ENCODE measurements at regions not wholly inside any gene's neighbourhood (a gene's known extent, or its start where the extent isn't known, plus 50 kb on each side); places are given as distances from the start of the nearest gene placed in this dataset.
"Not testable (repeated sequence)": the region's sequence is repeated elsewhere in the genome, so short reads cannot be mapped to it uniquely, and the experiment has no call there.

- in situ Hi-C loops (cut with MboI; ENCODE audit: low pct_unique_long_range_greater_than_20kb, low sequenced_read_pairs, unreplicated experiment), result no loop called here
- TF ChIP-seq, protein P1, sequence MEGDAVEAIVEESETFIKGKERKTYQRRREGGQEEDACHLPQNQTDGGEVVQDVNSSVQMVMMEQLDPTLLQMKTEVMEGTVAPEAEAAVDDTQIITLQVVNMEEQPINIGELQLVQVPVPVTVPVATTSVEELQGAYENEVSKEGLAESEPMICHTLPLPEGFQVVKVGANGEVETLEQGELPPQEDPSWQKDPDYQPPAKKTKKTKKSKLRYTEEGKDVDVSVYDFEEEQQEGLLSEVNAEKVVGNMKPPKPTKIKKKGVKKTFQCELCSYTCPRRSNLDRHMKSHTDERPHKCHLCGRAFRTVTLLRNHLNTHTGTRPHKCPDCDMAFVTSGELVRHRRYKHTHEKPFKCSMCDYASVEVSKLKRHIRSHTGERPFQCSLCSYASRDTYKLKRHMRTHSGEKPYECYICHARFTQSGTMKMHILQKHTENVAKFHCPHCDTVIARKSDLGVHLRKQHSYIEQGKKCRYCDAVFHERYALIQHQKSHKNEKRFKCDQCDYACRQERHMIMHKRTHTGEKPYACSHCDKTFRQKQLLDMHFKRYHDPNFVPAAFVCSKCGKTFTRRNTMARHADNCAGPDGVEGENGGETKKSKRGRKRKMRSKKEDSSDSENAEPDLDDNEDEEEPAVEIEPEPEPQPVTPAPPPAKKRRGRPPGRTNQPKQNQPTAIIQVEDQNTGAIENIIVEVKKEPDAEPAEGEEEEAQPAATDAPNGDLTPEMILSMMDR (IDR thresholded peaks at IDR 0.05; ENCODE audit: extremely low read depth, insufficient read depth, missing control alignments), result no peak
- no peak for DNase-seq (ENCODE audit: low spot score)
Measured at GRCh38 chr4:187390646-187391045, 604.9 kb upstream of the ZFP42 start.

DNA sequence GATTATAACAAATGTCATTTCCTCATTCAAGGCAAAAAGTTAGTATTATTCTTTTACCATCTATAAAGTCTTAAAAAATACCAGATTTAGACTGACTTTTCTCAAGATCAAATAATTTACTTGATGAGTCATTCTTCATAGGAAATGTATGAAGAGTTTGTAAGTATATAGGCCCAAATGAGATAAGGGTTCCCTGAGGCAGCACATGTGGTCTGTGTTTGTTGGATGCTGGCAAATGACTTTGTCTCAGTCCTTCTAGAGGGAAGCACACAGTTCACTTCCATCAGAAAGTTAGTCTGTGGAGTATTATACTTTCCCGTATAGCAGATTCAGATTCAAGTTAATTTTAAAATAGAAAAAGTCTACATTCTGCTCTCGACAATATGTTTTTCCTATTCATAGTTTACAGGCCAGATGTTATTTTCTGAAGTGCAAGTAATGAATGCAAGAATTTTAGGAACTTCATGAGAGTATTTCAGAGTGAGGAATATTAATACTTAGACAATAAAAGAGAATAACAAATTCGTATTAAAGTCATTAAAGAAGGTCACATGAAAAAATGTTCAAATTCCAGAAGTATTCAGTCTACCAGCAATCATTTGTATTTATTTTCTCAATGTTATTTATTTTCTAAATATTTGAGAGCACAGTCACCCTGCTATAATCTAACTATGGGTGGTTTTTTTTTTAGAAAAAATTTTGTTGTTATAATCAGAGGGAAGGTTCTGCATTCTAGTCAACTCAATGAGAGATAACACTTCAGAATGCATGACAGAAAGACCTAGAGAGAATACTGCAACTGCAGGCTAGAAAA is 601.8 kb upstream of the ZFP42 start:
- TF ChIP-seq, protein P1 (IDR thresholded peaks at IDR 0.05; ENCODE audit: extremely low read depth, insufficient read depth, missing control alignments), result no peak
- in situ Hi-C loops (cut with MboI; ENCODE audit: low pct_unique_long_range_greater_than_20kb, low sequenced_read_pairs, unreplicated experiment), result no loop called here
- DNase-seq (ENCODE audit: low spot score), result no peak

DNA sequence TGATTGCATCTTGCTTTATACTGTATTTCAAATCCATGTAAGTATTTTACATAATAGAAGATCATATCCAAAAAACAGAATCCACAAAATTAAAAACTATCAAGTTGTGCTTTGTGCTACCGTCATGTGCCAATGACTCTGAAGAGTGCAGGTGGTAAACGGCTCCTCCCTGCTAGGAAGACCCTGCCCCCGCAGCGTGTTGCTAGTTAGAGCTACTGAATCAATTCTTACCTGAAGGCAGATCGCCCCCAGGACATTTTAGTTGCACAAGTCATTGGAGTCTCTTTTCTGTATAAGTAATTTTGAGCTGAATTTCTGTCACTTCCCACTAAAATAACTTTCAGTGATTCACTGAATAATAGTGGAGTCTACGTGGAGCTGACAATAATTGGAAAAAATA is 599.5 kb upstream of the ZFP42 start:
- TF ChIP-seq, protein P1 (IDR thresholded peaks at IDR 0.05; ENCODE audit: extremely low read depth, insufficient read depth, missing control alignments), result no peak
- in situ Hi-C loops (cut with MboI; ENCODE audit: low pct_unique_long_range_greater_than_20kb, low sequenced_read_pairs, unreplicated experiment), result no loop called here
- no peak for DNase-seq (ENCODE audit: low spot score)

DNA sequence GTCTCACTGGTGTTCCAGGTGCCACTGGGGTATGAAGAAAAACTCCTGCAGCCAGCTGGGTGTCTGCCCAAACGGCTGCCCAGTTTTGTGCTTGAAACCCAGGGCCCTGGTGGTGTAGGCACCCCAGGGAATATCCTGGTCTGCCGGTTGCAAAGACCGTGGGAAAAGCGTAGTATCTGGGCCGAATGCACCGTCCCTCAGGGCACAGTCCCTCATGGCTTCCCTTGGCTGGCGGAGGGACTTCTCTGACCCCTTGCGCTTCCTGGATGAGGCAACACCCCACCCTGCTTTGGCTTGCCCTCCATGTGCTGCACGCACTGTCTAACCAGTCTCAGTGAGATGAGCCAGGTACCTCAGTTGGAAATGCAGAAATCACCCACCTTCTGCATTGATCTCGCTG is 587.1 kb upstream of the ZFP42 start:
- DNase-seq (ENCODE audit: low spot score); in situ Hi-C loops (cut with MboI; ENCODE audit: low pct_unique_long_range_greater_than_20kb, low sequenced_read_pairs, unreplicated experiment): not testable (repeated sequence)

- in situ Hi-C loops (cut with MboI; ENCODE audit: low pct_unique_long_range_greater_than_20kb, low sequenced_read_pairs, unreplicated experiment), result no loop called here
- no peak for DNase-seq (ENCODE audit: low spot score)
- TF ChIP-seq, protein P1 (IDR thresholded peaks at IDR 0.05; ENCODE audit: extremely low read depth, insufficient read depth, missing control alignments), result no peak
Measured at GRCh38 chr4:187413564-187414358, 581.8 kb upstream of the ZFP42 start.

DNA sequence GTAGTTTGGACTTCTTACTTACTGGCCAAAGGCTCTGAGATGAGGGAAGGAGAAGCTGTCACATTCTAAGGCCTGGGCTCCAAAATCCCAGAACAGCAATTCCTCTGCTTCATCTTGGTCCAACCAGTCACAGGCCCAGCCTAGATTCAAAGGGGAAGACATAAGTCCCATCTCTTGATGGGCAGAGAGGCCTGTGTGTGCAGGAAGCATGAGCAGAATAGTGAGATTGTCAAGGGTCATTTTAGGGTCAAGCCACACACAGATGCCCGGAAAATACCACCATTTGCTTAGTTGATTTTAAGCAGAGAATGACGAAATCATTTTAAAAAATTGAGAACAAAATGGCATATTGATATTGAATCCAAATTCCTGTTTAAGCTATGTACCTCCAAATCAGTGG is 580.9 kb upstream of the ZFP42 start:
- TF ChIP-seq, protein P1 (IDR thresholded peaks at IDR 0.05; ENCODE audit: extremely low read depth, insufficient read depth, missing control alignments), result no peak
- in situ Hi-C loops (cut with MboI; ENCODE audit: low pct_unique_long_range_greater_than_20kb, low sequenced_read_pairs, unreplicated experiment), result no loop called here
- DNase-seq (ENCODE audit: low spot score), result no peak

- in situ Hi-C loops (cut with MboI; ENCODE audit: low pct_unique_long_range_greater_than_20kb, low sequenced_read_pairs, unreplicated experiment), result no loop called here
- TF ChIP-seq, protein P1 (IDR thresholded peaks at IDR 0.05; ENCODE audit: extremely low read depth, insufficient read depth, missing control alignments), result no peak
Measured at GRCh38 chr4:187415231-187415630, 580.3 kb upstream of the ZFP42 start.

More at GRCh38 chr4:187415231-187415630, 580.3 kb upstream of the ZFP42 start:
- DNase-seq (ENCODE audit: low spot score), result no peak

Measured in GM13977 (cell line).